ENCODE measurements at regions not wholly inside any gene's neighbourhood (a gene's known extent, or its start where the extent isn't known, plus 50 kb on each side); places are given as distances from the start of the nearest gene placed in this dataset.

DNA sequence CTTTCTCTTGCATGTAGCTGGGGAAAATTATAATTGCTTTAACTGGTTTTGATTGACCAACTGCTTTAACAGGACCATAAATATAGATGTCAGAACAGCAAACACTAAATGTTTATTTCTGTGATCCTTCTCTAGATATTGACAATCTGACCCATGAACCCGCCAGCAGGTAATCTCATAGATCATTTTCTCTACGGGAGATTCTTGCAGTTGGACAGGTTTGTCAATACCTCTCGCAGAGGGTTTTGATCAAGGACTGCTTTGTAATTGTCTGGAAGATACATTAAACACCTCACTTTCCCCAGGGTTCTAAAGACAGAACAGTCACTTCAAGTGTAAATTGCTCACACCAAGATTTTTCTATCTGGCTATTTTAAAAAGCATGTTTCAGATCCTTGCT is 235.8 kb upstream of the RHOBTB1 start:
- no peak overlapping the region for H3K18ac ChIP-seq (ENCODE audit: low read depth, low read length)

More for the DNA sequence above, 235.8 kb upstream of the RHOBTB1 start:
- Histone ChIP-seq H3K23ac (ENCODE audit: low read depth, low read length) (no peak overlapping the region), H2BK20ac (ENCODE audit: low read depth, low read length) (no peak overlapping the region), H2AK9ac (replicated peaks; ENCODE audit: low read depth, low read length, poor library complexity) (no peak overlapping the region), H2AK5ac (ENCODE audit: low read depth, low read length) (no peak overlapping the region), H2BK120ac (ENCODE audit: low read depth, low read length) (no peak overlapping the region), H3K56ac (ENCODE audit: extremely low read depth, insufficient read depth, low read length) (no peak overlapping the region), H2BK5ac (ENCODE audit: low read depth, low read length, poor library complexity, severe bottlenecking) (no peak overlapping the region), H2BK15ac (ENCODE audit: low read depth, low read length) (no peak overlapping the region), H4K91ac (ENCODE audit: insufficient read depth, low read depth, low read length) (no peak overlapping the region), H3K4me2 (ENCODE audit: low read depth, low read length) (no peak overlapping the region), H3K4me3 (ENCODE audit: insufficient read depth, low read depth, low read length) (no peak overlapping the region), H3K27me3 (ENCODE audit: control insufficient read depth, insufficient read depth, low read length) (no peaks in the 10 kb centered on the region; the same call in 1 of the 2 replicates), H3K14ac (replicated peaks; ENCODE audit: low read depth, low read length) (no peak overlapping the region), H3K4me1 (ENCODE audit: control insufficient read depth, insufficient read depth, low read length) (no peaks in the 10 kb centered on the region; the same call in 1 of the 2 replicates), H3K9me1 (ENCODE audit: insufficient read depth, low read length) (no peaks in the 10 kb centered on the region), H3K9ac (ENCODE audit: low read depth, low read length) (no peak overlapping the region), H3K4ac (ENCODE audit: low read depth, low read length) (no peak overlapping the region), H2AFZ (replicated peaks; ENCODE audit: low read length, poor library complexity) (no peak overlapping the region), H4K8ac (ENCODE audit: low read depth in 2 of 2, low read length in 2 of 2) (no peak overlapping the region), H3K79me1 (ENCODE audit: low read depth in 1 of 2, low read length in 2 of 2) (no peaks in the 10 kb centered on the region), H4K20me1 (ENCODE audit: insufficient read depth, low read length) (no peaks in the 10 kb centered on the region), H4K5ac (ENCODE audit: low read depth, low read length) (no peak overlapping the region), H3K9me3 (ENCODE audit: control insufficient read depth, insufficient read depth, low read length) (no peaks in the 10 kb centered on the region), H3K27ac (ENCODE audit: insufficient read depth, low read length) (no peak overlapping the region), H3K36me3 (ENCODE audit: control insufficient read depth, insufficient read depth, low read length) (no peaks in the 10 kb centered on the region)
- intact Hi-C loops (cut with micrococcal nuclease) (no loop called here), dilution Hi-C loops (cut with HindIII; ENCODE audit: low sequenced_read_pairs, unreplicated experiment) (no loop called here), in situ Hi-C loops (cut with MboI; ENCODE audit: low sequenced_read_pairs) (no loop called here)
- CTCF ChIA-PET, result no interaction called here
- no CpG with 5 or more reads among the region's 3 CpGs for WGBS, 2 experiments (ENCODE audit: extremely low coverage in 2 of 2, insufficient read length in 1 of 2)
- no peak for TF ChIP-seq MAFK (IDR thresholded peaks at IDR 0.05; ENCODE audit: low read depth, low read length)
- TF ChIP-seq RAD21 (IDR thresholded peaks at IDR 0.05; ENCODE audit: low read length), result no peak
- no peak for ATAC-seq (ENCODE audit: low read depth)
- BruUV-seq (replicated peaks), result no TSS peak
- DNase-seq, result no peak
- POLR2A ChIA-PET (ENCODE audit: unreplicated experiment), result no interaction called here
